ENCODE measurements at regions not wholly inside any gene's neighbourhood (a gene's known extent, or its start where the extent isn't known, plus 50 kb on each side); places are given as distances from the start of the nearest gene placed in this dataset.
A peak's percentile ranks its signal among the peaks of the same experiment; 100 is the strongest.

- DNase-seq (ENCODE audit: low read depth in 1 of 2, low spot score in 1 of 2): no peak
- H3K4me3 ChIP-seq: no peak overlapping the region
- no peaks in the 10 kb centered on the region for H3K9me3 ChIP-seq (ENCODE audit: low read depth)
- no peaks in the 10 kb centered on the region for H3K36me3 ChIP-seq
- H3K27ac ChIP-seq: no peak overlapping the region
- no peak for TF ChIP-seq CTCF (IDR thresholded peaks at IDR 0.05; ENCODE audit: low read depth, low read length)
- no peaks in the 10 kb centered on the region for H3K4me1 ChIP-seq (ENCODE audit: low read depth)
- H3K27me3 ChIP-seq: no peaks in the 10 kb centered on the region
Observed at GRCh38 chr2:194176134-194176533, 1480.9 kb upstream of the SLC39A10 start.

GRCh38 chr2:194166818-194167217, 1490.2 kb upstream of the SLC39A10 start:
- DNase-seq (ENCODE audit: low read depth in 1 of 2, low spot score in 1 of 2): peak; percentile 35 to 61
- no peaks in the 10 kb centered on the region for H3K27me3 ChIP-seq
- no peak overlapping the region for H3K4me3 ChIP-seq
- no peaks in the 10 kb centered on the region for H3K9me3 ChIP-seq (ENCODE audit: low read depth)
- no peak overlapping the region for H3K27ac ChIP-seq
- peak; percentile 52 for TF ChIP-seq CTCF (IDR thresholded peaks at IDR 0.05; ENCODE audit: low read depth, low read length)
- no peaks in the 10 kb centered on the region for H3K36me3 ChIP-seq
- no peaks in the 10 kb centered on the region for H3K4me1 ChIP-seq (ENCODE audit: low read depth)

- Histone ChIP-seq H3K9me3 (ENCODE audit: low read depth) (no peaks in the 10 kb centered on the region), H3K27me3 (no peaks in the 10 kb centered on the region), H3K27ac (no peak overlapping the region), H3K36me3 (no peaks in the 10 kb centered on the region), H3K4me1 (ENCODE audit: low read depth) (no peaks in the 10 kb centered on the region), H3K4me3 (no peak overlapping the region)
- DNase-seq (ENCODE audit: low read depth in 1 of 2, low spot score in 1 of 2): no peak
- no peak for TF ChIP-seq CTCF (IDR thresholded peaks at IDR 0.05; ENCODE audit: low read depth, low read length)
Observed at GRCh38 chr2:194155431-194155830, 1501.6 kb upstream of the SLC39A10 start.

GRCh38 chr2:194151231-194151630, 1505.8 kb upstream of the SLC39A10 start:
- Histone ChIP-seq H3K4me3 (no peak overlapping the region), H3K27me3 (no peaks in the 10 kb centered on the region), H3K9me3 (ENCODE audit: low read depth) (no peaks in the 10 kb centered on the region), H3K4me1 (ENCODE audit: low read depth) (no peaks in the 10 kb centered on the region), H3K27ac (no peak overlapping the region), H3K36me3 (no peaks in the 10 kb centered on the region)
- TF ChIP-seq CTCF (IDR thresholded peaks at IDR 0.05; ENCODE audit: low read depth, low read length): no peak
- no peak for DNase-seq (ENCODE audit: low read depth in 1 of 2, low spot score in 1 of 2)

GRCh38 chr2:194135463-194135862, 1521.6 kb upstream of the SLC39A10 start:
- Histone ChIP-seq H3K4me3 (no peak overlapping the region), H3K36me3 (no peaks in the 10 kb centered on the region), H3K4me1 (ENCODE audit: low read depth) (no peaks in the 10 kb centered on the region), H3K27me3 (no peaks in the 10 kb centered on the region), H3K9me3 (ENCODE audit: low read depth) (no peaks in the 10 kb centered on the region), H3K27ac (no peak overlapping the region)
- no peak for DNase-seq (ENCODE audit: low read depth in 1 of 2, low spot score in 1 of 2)
- TF ChIP-seq CTCF (IDR thresholded peaks at IDR 0.05; ENCODE audit: low read depth, low read length): no peak

GRCh38 chr2:194128810-194129209, 1528.2 kb upstream of the SLC39A10 start:
- Histone ChIP-seq H3K27ac (no peak overlapping the region), H3K9me3 (ENCODE audit: low read depth) (no peaks in the 10 kb centered on the region), H3K27me3 (no peaks in the 10 kb centered on the region), H3K4me3 (no peak overlapping the region), H3K36me3 (no peaks in the 10 kb centered on the region), H3K4me1 (ENCODE audit: low read depth) (no peaks in the 10 kb centered on the region)
- no peak for TF ChIP-seq CTCF (IDR thresholded peaks at IDR 0.05; ENCODE audit: low read depth, low read length)
- no peak for DNase-seq (ENCODE audit: low read depth in 1 of 2, low spot score in 1 of 2)
